OCI-M2 (cell line): ENCODE measurements at regions not wholly inside any gene's neighbourhood (a gene's known extent, or its start where the extent isn't known, plus 50 kb on each side); places are given as distances from the start of the nearest gene placed in this dataset.

Experiments
- DNase-seq: peaks from one replicate; lab custom pipeline; 2025; ENCODE audit not compliant: unreplicated experiment; lab: John Stamatoyannopoulos, UW

DNA sequence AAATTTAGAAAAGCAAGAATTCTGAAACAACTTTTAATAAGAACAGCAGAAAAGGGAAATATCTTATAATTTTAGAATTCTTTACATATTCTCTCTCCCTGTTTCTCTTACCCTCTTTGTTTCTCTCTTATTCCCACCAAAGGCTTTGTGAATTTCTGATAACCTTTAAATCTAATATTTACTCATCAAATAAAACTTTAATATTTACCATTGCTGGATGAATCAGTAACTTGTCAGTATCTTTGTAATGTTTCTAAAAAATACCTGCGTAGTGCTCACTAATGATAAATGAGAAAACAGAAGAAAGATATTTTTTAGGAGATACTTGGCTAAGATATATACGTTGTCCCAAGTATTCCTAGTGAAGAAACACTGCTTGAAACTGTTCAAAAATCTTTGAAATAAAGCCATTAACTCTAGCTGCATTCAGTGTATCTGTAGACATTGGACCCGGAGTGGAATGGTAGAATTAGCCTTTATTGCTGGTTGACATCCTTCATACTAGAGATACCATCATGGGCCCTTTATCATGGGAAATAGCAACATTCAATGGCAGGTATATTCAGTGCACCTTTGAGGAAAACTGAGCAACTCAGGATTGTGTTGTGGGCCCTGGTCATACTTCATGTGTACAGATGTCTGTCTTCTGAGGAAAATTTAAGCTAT lies 2160.4 kb downstream of the MAT2B start:
- no peak for DNase-seq

DNA sequence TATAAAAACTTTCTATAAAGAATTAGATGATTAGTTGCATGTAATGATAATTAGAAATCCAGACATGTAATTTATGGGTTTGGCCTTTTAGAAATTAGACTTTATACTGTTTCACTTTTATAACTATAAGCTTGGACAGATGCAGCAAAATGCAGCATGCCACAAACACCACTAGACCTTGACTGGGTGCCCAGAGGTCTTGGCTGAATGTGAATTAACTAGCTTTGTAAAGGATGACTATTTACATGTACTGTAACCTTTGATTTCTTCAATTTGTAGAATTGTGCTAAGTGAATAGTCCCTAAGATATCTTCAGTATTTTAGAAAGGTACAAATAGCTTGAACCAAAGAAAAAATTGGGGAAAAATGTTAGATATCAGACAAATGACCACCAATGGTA lies 2168.1 kb downstream of the MAT2B start:
- no peak for DNase-seq

DNA sequence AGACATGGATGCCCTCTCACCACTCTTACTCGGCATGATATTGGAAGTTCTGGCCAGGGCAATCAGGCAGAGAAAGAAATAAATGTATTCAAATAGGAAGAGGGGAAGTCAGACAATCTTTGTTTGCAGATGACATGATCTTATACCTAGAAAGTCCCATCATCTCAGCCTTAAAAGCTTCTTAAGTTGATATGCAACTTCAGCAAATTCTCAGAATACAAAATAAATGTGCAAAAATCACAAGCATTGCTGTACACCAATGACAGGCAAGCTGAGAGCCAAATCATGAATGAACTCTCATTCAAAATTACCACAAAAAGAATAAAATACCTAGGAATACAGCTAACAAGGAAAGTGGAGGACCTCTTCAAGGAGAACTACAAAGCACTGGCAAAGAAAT lies 2190.4 kb downstream of the MAT2B start:
- no peak for DNase-seq

DNA sequence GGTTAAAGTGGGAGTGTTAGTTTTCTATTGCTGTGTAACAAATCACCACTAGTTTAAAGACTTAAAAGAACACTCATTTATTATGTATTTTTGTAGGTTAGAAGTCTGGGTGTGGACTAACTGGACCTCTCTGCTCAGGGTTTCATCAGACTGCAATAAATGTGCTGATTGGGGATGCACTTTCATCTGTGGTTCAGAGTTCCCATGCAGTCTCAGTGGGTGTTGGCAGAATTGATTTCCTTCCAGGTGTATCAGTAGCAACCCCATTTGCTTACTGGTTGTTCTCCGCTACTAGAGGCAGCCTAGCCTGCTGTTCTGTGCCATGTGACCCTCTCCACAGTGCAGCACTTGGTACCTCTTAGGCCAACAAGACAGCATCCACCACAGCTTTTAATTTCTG lies 2200.5 kb downstream of the MAT2B start:
- no peak for DNase-seq

DNA sequence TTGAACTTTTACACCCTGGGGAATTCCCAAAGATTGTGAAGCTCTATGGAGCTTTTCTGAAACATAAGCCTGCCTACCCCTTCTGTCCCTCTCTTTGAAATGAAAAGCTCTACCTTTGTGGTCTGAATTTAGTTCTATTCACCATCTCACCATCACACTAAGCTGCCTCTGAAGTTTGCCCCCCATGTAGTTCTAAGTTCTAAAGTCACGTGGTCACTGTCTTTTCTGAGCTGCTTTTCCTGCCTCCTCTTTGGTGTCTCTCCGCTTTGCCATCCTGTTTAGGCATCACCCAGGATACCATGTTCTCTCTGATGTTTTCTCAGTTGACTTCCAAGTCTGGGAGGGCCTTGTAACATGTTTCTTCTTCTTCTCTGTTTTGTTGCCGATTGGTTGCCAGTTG lies 2206.6 kb downstream of the MAT2B start:
- no peak for DNase-seq

DNA sequence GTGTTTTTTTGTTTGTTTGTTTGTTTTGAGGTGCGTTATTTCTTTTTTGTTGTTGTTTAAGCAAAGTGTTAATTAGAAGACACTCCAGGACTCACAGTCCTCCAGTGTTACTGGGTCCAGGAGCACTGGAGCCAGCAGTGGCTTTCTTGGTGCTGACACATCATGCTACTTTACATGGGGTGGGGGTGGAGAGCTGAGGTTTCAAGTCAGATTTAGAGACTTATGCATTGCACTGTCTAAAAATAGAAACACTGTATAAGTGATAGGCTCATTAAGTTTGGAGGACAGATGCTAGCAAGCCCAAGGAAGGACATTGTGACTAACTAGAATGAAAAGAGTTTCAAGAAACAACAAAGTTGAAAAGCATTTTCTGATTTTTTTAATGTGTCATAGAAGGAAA lies 2209.2 kb downstream of the MAT2B start:
- no peak for DNase-seq

DNA sequence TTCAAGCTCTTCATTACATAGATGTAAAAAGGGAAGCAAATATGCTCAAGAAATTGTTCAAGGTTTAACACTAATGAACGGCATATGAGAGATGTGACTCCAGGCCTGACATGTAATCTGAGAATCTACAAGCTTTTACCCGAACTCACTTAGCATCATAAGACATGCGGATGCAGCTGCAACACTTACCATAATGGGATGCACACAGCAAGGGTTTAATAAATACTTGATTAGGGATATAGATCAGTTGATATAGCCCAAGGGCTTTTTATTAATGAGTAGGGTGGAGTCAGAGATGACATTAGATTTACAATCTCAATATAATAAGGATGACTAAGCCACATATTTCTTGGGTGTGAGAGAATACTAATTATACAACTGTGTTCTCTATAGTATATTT lies 2215.5 kb downstream of the MAT2B start:
- no peak for DNase-seq

DNA sequence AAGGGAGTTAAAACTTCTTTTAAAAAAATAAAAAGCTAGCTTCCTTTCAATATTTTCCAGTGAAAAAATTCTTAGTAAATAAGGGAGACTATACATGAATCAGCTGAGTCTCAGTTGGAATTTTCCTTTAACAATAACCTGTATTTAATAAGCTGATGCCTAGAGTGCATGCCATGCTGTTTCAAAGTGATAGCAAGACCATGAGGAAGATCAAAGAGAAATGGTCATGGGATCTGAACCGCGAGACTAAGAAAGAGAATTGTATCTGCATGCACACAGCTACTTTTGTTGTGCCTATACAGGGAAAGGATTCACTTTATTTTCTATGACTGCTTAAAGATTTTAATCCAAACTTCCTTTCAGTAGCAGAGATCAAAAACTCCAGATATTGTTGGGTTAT lies 2217.0 kb downstream of the MAT2B start:
- DNase-seq = no peak

DNA sequence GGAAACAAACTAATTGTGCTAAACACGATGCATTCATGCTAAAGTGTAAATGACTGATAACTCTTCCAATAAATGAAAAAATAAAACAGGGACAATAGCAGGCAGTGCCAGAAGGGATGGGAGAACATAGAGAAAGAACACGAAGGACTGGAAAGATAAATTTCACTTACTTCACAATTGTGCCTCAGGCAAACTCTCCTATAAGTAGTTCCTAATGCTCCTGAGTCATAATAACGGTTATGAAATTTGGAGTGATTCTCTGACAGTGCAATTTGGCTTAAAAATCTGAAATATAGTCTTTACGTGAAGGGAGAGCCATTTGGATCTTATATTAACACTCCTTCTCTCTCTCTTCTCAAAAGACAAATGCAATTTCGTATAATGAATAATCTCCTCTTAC lies 2218.5 kb downstream of the MAT2B start:
- no peak for DNase-seq

DNA sequence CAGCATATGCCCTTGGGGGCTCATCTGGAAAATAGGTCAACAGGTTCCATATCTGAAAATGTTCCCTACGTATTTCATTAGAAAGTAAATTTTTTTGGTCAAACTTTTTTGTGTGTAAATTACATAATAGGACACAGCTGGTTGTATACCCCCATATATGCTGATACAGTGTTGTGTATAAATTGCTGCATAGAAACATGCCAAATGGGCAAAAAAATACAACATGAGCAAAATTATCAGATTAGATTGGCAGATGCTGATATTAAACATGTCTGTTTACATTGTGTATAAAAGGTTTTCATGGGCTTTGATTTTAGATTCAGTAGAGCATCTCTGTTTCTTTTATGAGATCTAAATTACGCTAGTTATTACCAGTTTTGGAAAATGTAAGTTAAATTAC lies 2223.0 kb downstream of the MAT2B start:
- DNase-seq = no peak

DNA sequence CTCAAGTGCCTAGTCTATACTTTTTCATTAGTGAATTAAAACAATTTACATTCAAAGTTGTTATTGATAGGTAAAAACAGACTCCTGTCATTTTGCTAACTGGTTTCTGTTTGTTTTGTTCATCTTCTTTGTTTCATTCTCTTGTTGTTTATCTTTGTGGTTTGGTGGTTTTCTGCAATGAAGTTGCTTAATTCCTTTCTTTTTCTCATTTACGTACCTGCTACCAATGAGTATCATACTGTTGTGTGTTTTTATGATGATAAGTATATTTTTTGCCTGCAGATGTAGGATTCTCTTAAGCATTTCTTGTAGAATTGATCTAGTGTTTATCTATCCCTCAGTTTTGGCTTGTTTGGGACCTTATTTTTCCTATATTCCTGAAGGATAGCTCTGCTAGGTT lies 2230.0 kb downstream of the MAT2B start:
- no peak for DNase-seq

DNA sequence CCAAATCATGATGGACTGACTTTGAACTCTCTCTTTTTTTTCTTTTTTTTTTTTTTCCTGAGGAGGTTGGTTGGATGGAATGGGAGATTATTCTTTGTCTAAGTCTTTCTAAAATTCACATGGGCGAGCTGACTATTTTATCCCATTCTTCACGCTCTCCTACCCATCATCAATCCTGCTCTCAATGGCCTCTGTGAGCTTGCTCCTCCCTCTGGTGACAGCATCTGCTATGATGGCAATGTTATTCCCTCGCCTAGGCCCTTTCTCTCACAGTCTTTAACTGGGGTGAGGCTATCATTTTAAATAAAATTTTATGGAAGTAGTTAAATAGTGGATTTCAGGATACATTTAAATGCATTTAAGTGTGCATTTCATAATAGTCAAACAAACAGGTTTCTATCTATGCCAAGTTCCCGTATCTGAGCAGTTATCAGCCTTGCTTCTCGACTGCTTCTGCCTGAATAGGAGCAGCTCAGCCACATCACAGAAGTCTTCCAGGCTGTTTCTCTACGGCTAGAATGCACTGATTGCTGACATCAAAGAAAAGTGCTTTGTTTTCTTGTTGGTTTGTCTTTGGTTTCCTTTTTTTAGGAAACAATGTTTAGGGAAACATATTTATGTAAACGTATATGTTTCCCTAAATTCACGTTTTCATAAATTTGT lies 2233.8 kb downstream of the MAT2B start:
- no peak for DNase-seq

DNA sequence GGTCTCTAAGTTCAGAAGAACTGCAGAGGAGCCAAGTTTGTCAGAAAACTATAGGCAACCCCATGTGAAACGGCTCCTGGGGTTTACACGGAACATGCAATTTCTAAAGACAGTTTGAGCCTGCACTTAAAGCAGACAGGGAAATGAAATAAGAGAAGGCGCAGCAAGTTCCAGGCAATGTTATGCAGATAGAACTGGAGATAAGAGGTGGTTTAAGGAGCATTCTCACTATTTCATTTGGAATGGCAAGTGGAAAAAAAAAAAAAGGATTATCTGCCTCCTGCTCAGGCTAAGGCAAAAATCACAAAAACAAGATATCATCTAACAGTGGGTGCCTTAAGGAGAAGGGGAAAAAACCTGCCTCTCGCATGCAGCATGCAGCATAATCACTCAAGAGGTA lies 2252.4 kb downstream of the MAT2B start:
- no peak for DNase-seq

DNA sequence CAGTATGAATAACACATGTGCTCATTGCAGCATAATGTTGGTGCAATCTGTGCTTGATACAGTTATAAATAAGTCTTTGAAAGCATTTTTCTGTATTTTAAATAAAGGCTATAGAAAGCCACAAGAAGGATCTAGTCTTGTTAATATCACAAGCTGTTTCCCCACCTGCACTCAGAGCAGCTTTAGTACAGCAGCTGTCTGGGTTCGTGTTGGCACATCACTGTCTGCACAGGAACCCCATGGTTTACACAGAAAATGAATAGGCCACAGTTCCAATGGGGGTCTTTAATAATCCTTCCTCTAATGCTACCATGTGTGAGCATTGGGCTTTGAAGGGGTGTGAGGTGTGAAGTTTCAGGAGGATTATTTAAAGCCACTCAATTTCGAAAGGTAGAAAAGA lies 2269.7 kb downstream of the MAT2B start:
- no peak for DNase-seq

DNA sequence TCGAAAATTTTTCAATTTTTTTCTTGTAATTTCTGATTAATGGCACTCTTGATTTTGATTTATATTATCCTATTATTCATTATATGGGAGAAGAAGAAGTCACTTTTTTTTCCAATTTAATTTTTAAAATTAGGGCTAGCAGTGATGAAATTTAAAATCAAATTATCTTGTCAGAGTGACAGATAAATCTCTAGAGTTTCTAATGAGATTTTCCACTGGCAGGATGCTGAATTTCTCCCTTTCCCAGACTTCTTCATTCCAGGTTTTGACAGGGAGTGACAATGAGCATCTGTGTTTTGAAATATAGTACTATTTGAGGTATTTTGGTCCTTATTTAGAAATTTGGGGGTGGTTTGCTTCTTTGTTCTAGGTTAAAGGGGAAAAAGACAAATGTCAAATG lies 2274.1 kb downstream of the MAT2B start:
- no peak for DNase-seq

DNA sequence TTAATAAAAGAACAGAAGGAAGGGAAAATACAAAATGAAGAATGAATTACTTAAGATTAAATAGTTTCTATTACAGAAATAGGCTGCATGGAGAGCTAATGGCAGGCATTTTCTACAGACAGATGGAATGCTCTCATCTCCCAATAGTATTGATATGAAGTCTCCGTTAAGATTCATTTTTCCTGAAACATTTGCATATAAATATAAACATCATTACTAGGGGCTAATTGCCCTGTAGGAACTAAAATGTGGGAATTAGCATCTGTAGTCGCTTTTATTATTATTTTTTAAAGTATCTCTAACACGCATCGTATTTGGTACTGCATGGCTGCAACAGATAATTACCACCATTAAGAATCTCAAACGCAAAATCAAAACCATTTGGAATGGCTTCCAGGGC lies 2275.5 kb downstream of the MAT2B start:
- no peak for DNase-seq

DNA sequence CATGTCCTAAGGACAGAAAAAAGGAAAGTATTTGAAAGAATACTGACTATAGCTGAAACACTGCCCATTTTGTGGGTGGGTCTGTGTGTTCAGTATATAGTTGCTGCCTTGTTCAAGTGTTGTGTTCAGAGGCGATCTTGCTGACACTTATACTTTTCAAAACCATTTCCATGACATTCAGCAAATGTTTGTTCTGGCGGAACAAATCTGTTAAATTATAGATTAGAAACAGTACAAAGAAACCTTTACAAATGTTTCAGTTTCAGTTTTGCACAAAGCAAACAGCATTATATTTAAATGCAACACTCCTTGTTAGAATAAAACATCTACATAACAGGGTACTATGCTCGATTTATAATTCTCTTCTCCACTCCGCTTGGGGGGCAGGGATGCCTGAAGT lies 2276.3 kb downstream of the MAT2B start:
- no peak for DNase-seq

DNA sequence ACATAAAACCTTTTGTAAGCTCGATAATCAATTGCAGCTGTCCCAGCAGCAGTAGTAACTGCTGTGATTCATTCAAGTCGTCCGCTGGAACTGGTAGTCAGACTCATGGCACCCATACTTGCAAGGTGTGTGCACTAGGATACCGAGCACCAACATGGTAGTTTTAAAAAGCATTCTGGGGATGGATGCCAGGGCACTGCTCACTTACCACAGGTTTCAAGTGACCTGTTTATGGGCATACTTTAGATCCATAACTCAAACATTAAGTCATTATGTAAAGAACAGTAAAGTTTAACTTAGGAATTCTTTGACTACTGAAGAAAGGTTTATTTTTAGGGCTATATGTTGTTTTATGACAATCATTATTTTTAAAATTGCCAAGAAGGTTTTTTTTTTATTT lies 2277.6 kb downstream of the MAT2B start:
- no peak for DNase-seq

DNA sequence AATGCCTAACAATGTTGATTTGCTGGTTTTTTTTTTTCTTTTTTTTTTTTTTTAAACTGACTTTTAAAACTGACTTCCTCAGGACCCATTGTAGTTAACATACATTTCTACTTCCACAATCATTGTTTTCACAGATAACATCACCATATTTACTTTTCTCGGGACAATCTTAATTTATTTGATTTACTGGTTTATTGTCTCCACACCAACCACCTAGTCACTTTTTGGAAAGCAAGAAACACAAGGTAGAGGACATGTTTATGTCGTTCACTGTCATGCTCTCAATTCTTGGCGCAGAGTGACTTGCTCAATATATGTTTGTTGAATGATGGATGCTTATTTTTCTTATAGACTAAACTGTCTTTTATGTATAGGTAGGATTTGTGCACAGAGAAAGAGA lies 2280.7 kb downstream of the MAT2B start:
- no peak for DNase-seq

DNA sequence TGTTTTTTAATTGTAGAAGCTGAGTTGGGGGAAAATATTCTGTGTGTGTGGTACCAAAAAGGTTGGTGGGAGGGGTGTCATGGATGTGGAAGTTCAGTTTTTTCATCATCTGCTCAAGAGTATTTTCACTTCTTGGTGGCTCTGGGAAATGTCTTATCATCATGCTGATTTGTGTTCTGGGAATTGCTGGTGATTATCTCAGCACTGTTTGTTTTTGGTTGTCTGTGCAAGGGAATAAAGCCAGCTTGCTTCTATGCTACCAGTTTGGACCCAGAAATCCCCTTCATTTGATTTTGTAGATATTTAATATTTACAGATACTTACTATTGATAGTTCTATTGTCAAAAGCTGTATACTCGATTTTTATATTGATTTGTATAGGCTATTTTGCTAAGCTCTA lies 2289.7 kb downstream of the MAT2B start:
- no peak for DNase-seq

DNA sequence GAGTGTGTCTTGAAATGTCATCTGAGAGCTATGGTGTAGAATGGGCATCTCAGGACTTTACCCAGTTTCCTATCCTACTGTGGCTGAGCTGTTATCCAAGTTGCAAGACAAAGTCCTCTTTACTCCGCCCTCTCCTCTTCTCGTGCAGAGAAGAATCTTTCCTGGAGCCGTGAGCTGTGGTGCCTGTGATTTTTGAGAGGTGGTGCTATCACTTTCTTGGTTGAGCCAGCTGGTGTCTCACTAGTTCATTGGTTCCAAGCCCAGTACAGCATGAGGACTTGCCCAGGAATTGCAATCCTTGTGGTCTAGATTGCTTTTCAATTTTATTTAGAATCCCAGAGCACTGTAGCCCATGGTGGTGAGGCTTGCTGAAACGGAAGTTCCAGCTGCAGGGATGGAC lies 2300.3 kb downstream of the MAT2B start:
- no peak for DNase-seq

DNA sequence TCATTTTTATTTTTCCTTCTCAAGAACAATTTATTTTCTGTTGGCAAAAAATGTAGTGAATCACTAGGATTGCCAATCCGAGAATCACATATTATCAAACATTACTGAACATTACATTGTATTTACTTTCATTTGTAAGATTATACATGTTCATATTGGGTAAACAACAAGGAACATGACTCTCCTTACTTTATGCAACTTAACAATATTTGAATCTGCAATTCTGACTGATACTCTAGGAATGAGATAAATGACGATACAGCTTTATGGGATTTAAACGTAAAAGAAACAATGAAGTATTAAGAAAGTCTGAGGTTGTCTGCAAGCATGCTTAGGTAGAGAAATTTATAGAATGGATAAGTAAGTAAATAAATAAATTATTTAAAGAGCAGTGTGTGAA lies 2302.9 kb downstream of the MAT2B start:
- no peak for DNase-seq

DNA sequence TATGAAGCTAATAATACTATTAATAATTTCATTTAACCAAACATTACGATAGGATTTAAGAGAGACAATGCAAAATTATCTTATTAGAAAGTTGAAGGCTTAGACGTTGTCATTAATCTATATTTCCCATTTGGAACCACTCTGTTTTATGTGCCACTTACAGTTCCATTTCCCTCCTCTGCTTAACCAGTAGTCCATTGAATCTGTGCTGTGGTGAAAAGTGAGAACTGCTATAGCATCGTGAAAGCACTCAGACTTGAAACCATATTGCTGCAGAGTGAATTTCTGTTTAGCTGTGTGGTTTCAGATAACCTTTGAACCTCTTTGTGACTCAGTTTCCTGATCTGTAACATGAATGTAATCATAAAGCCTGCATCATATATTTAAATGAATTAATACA lies 2304.5 kb downstream of the MAT2B start:
- DNase-seq = no peak
